ENCODE measurements at regions not wholly inside any gene's neighbourhood (a gene's known extent, or its start where the extent isn't known, plus 50 kb on each side); places are given as distances from the start of the nearest gene placed in this dataset.

GRCh38 chr7:65554-65953, 126.8 kb upstream of the FAM20C start:
- H4K20me1 ChIP-seq (ENCODE audit: insufficient read depth), result no peaks in the 10 kb centered on the region
- H3K4me2 ChIP-seq (ENCODE audit: low read length), result no peak overlapping the region

GRCh38 chr7:66296-66695, 126.1 kb upstream of the FAM20C start:
- Histone ChIP-seq H3K9ac (ENCODE audit: low read length) (no peak overlapping the region), H3K9me2 (ENCODE audit: insufficient read depth, low read length) (no peaks in the 10 kb centered on the region), H3K9me3 (ENCODE audit: low read length) (no peaks in the 10 kb centered on the region), H2AFZ (ENCODE audit: low read depth, low read length) (no peak overlapping the region), H3K27ac (ENCODE audit: low read length) (no peak overlapping the region), H3K36me3 (ENCODE audit: insufficient read depth, low read length) (no peaks in the 10 kb centered on the region), H3K4me3 (ENCODE audit: low read length) (no peak overlapping the region), H3K27me3 (ENCODE audit: insufficient read depth, low read depth, low read length) (no peaks in the 10 kb centered on the region), H3K4me2 (ENCODE audit: low read length) (no peak overlapping the region), H3F3A (ENCODE audit: insufficient read depth, low read length, poor library complexity, severe bottlenecking) (no peaks in the 10 kb centered on the region), H3K79me2 (replicated peaks; ENCODE audit: insufficient read depth, low read length) (no peaks in the 10 kb centered on the region), H4K20me1 (ENCODE audit: insufficient read depth) (no peaks in the 10 kb centered on the region)
- no peak for TF ChIP-seq SMC3 (conservative IDR thresholded peaks at IDR 0.05; ENCODE audit: poor library complexity)
- TF ChIP-seq EZH2 (IDR thresholded peaks at IDR 0.05; ENCODE audit: borderline replicate concordance, insufficient read depth, low read length, poor library complexity, severe bottlenecking), result no peak
- no peak for TF ChIP-seq REST (IDR thresholded peaks at IDR 0.05; ENCODE audit: borderline replicate concordance)
- no peak for TF ChIP-seq MXI1 (conservative IDR thresholded peaks at IDR 0.05; ENCODE audit: poor library complexity, severe bottlenecking)
- no peak for TF ChIP-seq EP300 (conservative IDR thresholded peaks at IDR 0.05; ENCODE audit: poor library complexity, severe bottlenecking)
- TF ChIP-seq CTCF (IDR thresholded peaks at IDR 0.05; ENCODE audit: poor library complexity, severe bottlenecking), result no peak
- no peak for TF ChIP-seq TAF1 (IDR thresholded peaks at IDR 0.05; ENCODE audit: low read depth)

More at GRCh38 chr7:65554-65953, 126.8 kb upstream of the FAM20C start:
- TF ChIP-seq EZH2 (IDR thresholded peaks at IDR 0.05; ENCODE audit: borderline replicate concordance, insufficient read depth, low read length, poor library complexity, severe bottlenecking) (no peak), SMC3 (conservative IDR thresholded peaks at IDR 0.05; ENCODE audit: poor library complexity) (no peak), MXI1 (conservative IDR thresholded peaks at IDR 0.05; ENCODE audit: poor library complexity, severe bottlenecking) (no peak), REST (IDR thresholded peaks at IDR 0.05; ENCODE audit: borderline replicate concordance) (no peak), CTCF (IDR thresholded peaks at IDR 0.05; ENCODE audit: poor library complexity, severe bottlenecking) (no peak), RAD21 (conservative IDR thresholded peaks at IDR 0.05) (no peak)
- Histone ChIP-seq H3K27ac (ENCODE audit: low read length) (no peak overlapping the region), H3K27me3 (ENCODE audit: insufficient read depth, low read depth, low read length) (no peaks in the 10 kb centered on the region), H3K36me3 (ENCODE audit: insufficient read depth, low read length) (no peaks in the 10 kb centered on the region), H2AFZ (ENCODE audit: low read depth, low read length) (no peak overlapping the region), H3K79me2 (replicated peaks; ENCODE audit: insufficient read depth, low read length) (no peaks in the 10 kb centered on the region), H3K4me3 (ENCODE audit: low read length) (no peak overlapping the region), H3K9me3 (ENCODE audit: low read length) (no peaks in the 10 kb centered on the region), H3K9ac (ENCODE audit: low read length) (no peak overlapping the region), H3K9me2 (ENCODE audit: insufficient read depth, low read length) (no peaks in the 10 kb centered on the region), H3F3A (ENCODE audit: insufficient read depth, low read length, poor library complexity, severe bottlenecking) (no peaks in the 10 kb centered on the region)

Measured in neural cell (in vitro differentiated cells).